H9 (cell line): ENCODE measurements at regions not wholly inside any gene's neighbourhood (a gene's known extent, or its start where the extent isn't known, plus 50 kb on each side); places are given as distances from the start of the nearest gene placed in this dataset.
A peak's percentile ranks its signal among the peaks of the same experiment; 100 is the strongest.

Experiments used
- DNase-seq: peaks from one replicate; pipeline ENCODE4 v3.0.0-alpha.2; 2017
- H2AFZ ChIP-seq: one replicate; pipeline ENCODE4 v1.6.1; 2013; ENCODE audit warnings: mild to moderate bottlenecking, low read length, control low read depth, moderate library complexity
- H2AK5ac ChIP-seq: 2 replicates; pipeline ENCODE4 v1.6.1; 2013; ENCODE audit warnings: low read length, control low read depth, mixed read lengths; ENCODE audit not compliant: insufficient read length
- H2BK120ac ChIP-seq: one replicate; pipeline ENCODE4 v1.6.1; 2013; ENCODE audit warnings: low read depth, mild to moderate bottlenecking, low read length, control low read depth, inconsistent platforms; ENCODE audit not compliant: poor library complexity, severe bottlenecking
- H2BK12ac ChIP-seq: 2 replicates; pipeline ENCODE4 v1.6.1; 2013; ENCODE audit warnings: low read length, control low read depth, mixed read lengths, low read depth; ENCODE audit not compliant: insufficient read length
- H2BK15ac ChIP-seq: 2 replicates; pipeline ENCODE4 v1.6.1; 2013; ENCODE audit warnings: low read depth, low read length, control low read depth
- H2BK20ac ChIP-seq: one replicate; pipeline ENCODE4 v1.6.1; 2013; ENCODE audit warnings: low read depth, mild to moderate bottlenecking, low read length, control low read depth, inconsistent platforms; ENCODE audit not compliant: poor library complexity, severe bottlenecking
- H2BK5ac ChIP-seq: 2 replicates; pipeline ENCODE4 v1.6.1; 2013; ENCODE audit warnings: low read length, control low read depth, mixed read lengths; ENCODE audit not compliant: insufficient read length
- H3K14ac ChIP-seq: 2 replicates; pipeline ENCODE4 v1.6.1; 2013; ENCODE audit warnings: low read length, control low read depth; ENCODE audit not compliant: insufficient read depth
- H3K18ac ChIP-seq: 2 replicates; pipeline ENCODE4 v1.6.1; 2013; ENCODE audit warnings: low read depth, mild to moderate bottlenecking, mixed read lengths, low read length, control low read depth; ENCODE audit not compliant: insufficient read length
- H3K23ac ChIP-seq: 2 replicates; pipeline ENCODE4 v1.6.1; 2013; ENCODE audit warnings: low read length, control low read depth, mixed read lengths, low read depth; ENCODE audit not compliant: insufficient read length
- H3K23me2 ChIP-seq: 2 replicates; pipeline ENCODE4 v1.6.1; 2013; ENCODE audit warnings: low read depth, mild to moderate bottlenecking, mixed read lengths, low read length, control low read depth; ENCODE audit not compliant: insufficient read length, poor library complexity, severe bottlenecking
- H3K27ac ChIP-seq: 2 replicates; pipeline ENCODE4 v1.5.1; 2013; ENCODE audit warnings: low read length, control low read depth, mixed read lengths, low read depth; ENCODE audit not compliant: insufficient read length
- H3K27me3 ChIP-seq: 2 replicates; pipeline ENCODE4 v1.6.1; 2013; ENCODE audit warnings: low read length, control low read depth, inconsistent platforms; ENCODE audit not compliant: insufficient read depth
- H3K4ac ChIP-seq: 2 replicates; pipeline ENCODE4 v1.6.1; 2013; ENCODE audit warnings: low read depth, mild to moderate bottlenecking, control low read depth, inconsistent platforms, low read length, moderate library complexity
- H3K4me1 ChIP-seq: 2 replicates; pipeline ENCODE4 v1.6.1; 2013; ENCODE audit warnings: low read length, control low read depth, inconsistent platforms; ENCODE audit not compliant: insufficient read depth
- H3K4me2 ChIP-seq: 2 replicates; pipeline ENCODE4 v1.6.1; 2013; ENCODE audit warnings: low read length, control low read depth, mixed read lengths; ENCODE audit not compliant: insufficient read length, insufficient read depth
- H3K56ac ChIP-seq: 2 replicates; pipeline ENCODE4 v1.6.1; 2013; ENCODE audit warnings: low read depth, mild to moderate bottlenecking, mixed read lengths, low read length, control low read depth; ENCODE audit not compliant: insufficient read length
- H3K79me1 ChIP-seq: 2 replicates; pipeline ENCODE4 v1.6.1; 2013; ENCODE audit warnings: low read depth, mild to moderate bottlenecking, moderate library complexity, low read length, control low read depth, inconsistent platforms; ENCODE audit not compliant: insufficient read depth, poor library complexity, severe bottlenecking
- H3K79me2 ChIP-seq: 2 replicates; pipeline ENCODE4 v1.6.1; 2013; ENCODE audit warnings: low read length, control low read depth, inconsistent platforms; ENCODE audit not compliant: insufficient read depth
- H3K9ac ChIP-seq: 2 replicates; pipeline ENCODE4 v1.6.1; 2013; ENCODE audit warnings: low read length, control low read depth, mixed read lengths; ENCODE audit not compliant: insufficient read length; ENCODE audit errors: extremely low read depth
- H3K9me3 ChIP-seq: one replicate; pipeline ENCODE4 v1.6.1; 2013; ENCODE audit warnings: low read depth, low read length, inconsistent platforms; ENCODE audit not compliant: control insufficient read depth
- H3T11ph ChIP-seq: one replicate; pipeline ENCODE4 v1.6.1; 2013; ENCODE audit warnings: mild to moderate bottlenecking, low read length, control low read depth, inconsistent platforms
- H4K20me1 ChIP-seq: one replicate; pipeline ENCODE4 v1.6.1; 2013; ENCODE audit not compliant: control insufficient read depth, insufficient read length, insufficient read depth
- H4K5ac ChIP-seq: 2 replicates; pipeline ENCODE4 v1.6.1; 2013; ENCODE audit warnings: low read depth, mild to moderate bottlenecking, mixed read lengths, low read length, control low read depth; ENCODE audit not compliant: insufficient read length
- H4K8ac ChIP-seq: replicated peaks from 2 replicates; pipeline ENCODE4 v1.6.1; 2013; ENCODE audit warnings: low read length, control low read depth, mixed read lengths, low read depth; ENCODE audit not compliant: insufficient read length
- H4K91ac ChIP-seq: 2 replicates; pipeline ENCODE4 v1.6.1; 2013; ENCODE audit warnings: low read depth, mild to moderate bottlenecking, moderate library complexity, mixed read lengths, low read length, control low read depth; ENCODE audit not compliant: insufficient read length
- H3K27ac Mint-ChIP-seq, 3 experiments: 2 replicates in 2 of 3; 3 replicates in 1 of 3; pipeline ENCODE4 v1.8.0; 2020 to 2021; ENCODE audit warnings: mixed read lengths in 3 of 3, mild to moderate bottlenecking in 1 of 3, moderate library complexity in 1 of 3
- H3K27me3 Mint-ChIP-seq: 2 replicates; pipeline ENCODE4 v1.8.0; 2021; ENCODE audit warnings: low read depth, mild to moderate bottlenecking, moderate library complexity, mixed read lengths
- H3K36me3 Mint-ChIP-seq, 3 experiments: 2 replicates in 2 of 3; 3 replicates in 1 of 3; pipeline ENCODE4 v1.8.0; 2020 to 2021; ENCODE audit warnings: low read depth in 3 of 3, mixed read lengths in 3 of 3; ENCODE audit not compliant: insufficient read depth in 1 of 3
- H3K4me1 Mint-ChIP-seq, 2 experiments: 2 replicates each; pipeline ENCODE4 v1.8.0; 2020; ENCODE audit warnings: mixed read lengths in 2 of 2
- H3K4me3 Mint-ChIP-seq, 2 experiments: 2 replicates in 1 of 2; 3 replicates in 1 of 2; pipeline ENCODE4 v1.8.0; 2020 to 2021; ENCODE audit warnings: mild to moderate bottlenecking in 2 of 2, mixed read lengths in 2 of 2, moderate library complexity in 1 of 2
- H3K9me3 Mint-ChIP-seq, 2 experiments: 2 replicates in 1 of 2; 3 replicates in 1 of 2; pipeline ENCODE4 v1.8.0; 2020; ENCODE audit warnings: mild to moderate bottlenecking in 2 of 2, mixed read lengths in 2 of 2, moderate library complexity in 1 of 2
- CTCF ChIP-seq: fragments of 200-600 bp; sonication (generic); conservative IDR thresholded peaks from 3 replicates; pipeline ENCODE4 v1.8.0; 2021; ENCODE audit warnings: antibody characterized with exemption, mild to moderate bottlenecking
- WGBS: extraction: QIAGEN DNeasy Blood & Tissue Kit; methylation state at CpG from one replicate; pipeline ENCODE4 v1.1.7; 2013; ENCODE audit warnings: missing lambda C conversion rate, low lambda C conversion rate, mixed read lengths; ENCODE audit not compliant: insufficient read length; ENCODE audit errors: extremely low coverage; 5-methylcytosine and 5-hydroxymethylcytosine counted together

GRCh38 chr7:47170516-47170915, 411.4 kb downstream of the TNS3 start:
- no peak overlapping the region for H3K27ac Mint-ChIP-seq
- Histone ChIP-seq H2BK15ac (no peak overlapping the region), H3K79me1 (no peaks in the 10 kb centered on the region), H2BK120ac (no peak overlapping the region), H3K27me3 (no peaks in the 10 kb centered on the region), H3K9me3 (no peaks in the 10 kb centered on the region), H4K20me1 (no peaks in the 10 kb centered on the region), H3K56ac (no peak overlapping the region), H4K5ac (no peak overlapping the region), H2BK5ac (no peak overlapping the region), H3K23me2 (no peaks in the 10 kb centered on the region), H2AFZ (no peak overlapping the region), H3T11ph (no peak overlapping the region), H3K79me2 (no peaks in the 10 kb centered on the region), H3K4me1 (no peaks in the 10 kb centered on the region), H2BK20ac (no peak overlapping the region), H3K18ac (no peak overlapping the region), H3K23ac (no peak overlapping the region), H2AK5ac (no peak overlapping the region), H2BK12ac (no peak overlapping the region), H3K9ac (no peak overlapping the region), H3K14ac (no peak overlapping the region), H3K4ac (no peak overlapping the region), H3K27ac (no peak overlapping the region), H4K8ac (no peak overlapping the region), H4K91ac (no peak overlapping the region), H3K4me2 (no peak overlapping the region)
- H3K9me3 Mint-ChIP-seq: peaks cover under 1 to 2% of the 10 kb centered on the region in 2 experiments; a peak in 2 of 5 replicates
- no peaks in the 10 kb centered on the region for H3K4me1 Mint-ChIP-seq
- no peaks in the 10 kb centered on the region; the same call in none of the 2 replicates for H3K27me3 Mint-ChIP-seq
- no peak for DNase-seq
- WGBS: no CpG with 5 or more reads among the region's 1 CpG
- no peaks in the 10 kb centered on the region for H3K36me3 Mint-ChIP-seq
- H3K4me3 Mint-ChIP-seq: no peak overlapping the region
- peak; percentile 64 for TF ChIP-seq CTCF
